ENCODE measurements at regions not wholly inside any gene's neighbourhood (a gene's known extent, or its start where the extent isn't known, plus 50 kb on each side); places are given as distances from the start of the nearest gene placed in this dataset.
"Not testable (repeated sequence)": the region's sequence is repeated elsewhere in the genome, so short reads cannot be mapped to it uniquely, and the experiment has no call there.

GRCh38 chr4:38415682-38416081 is 248.3 kb upstream of the KLF3 start:
- H3K4me3 ChIP-seq (ENCODE audit: low read depth, low read length): no peak overlapping the region
- TF ChIP-seq CTCF (conservative IDR thresholded peaks at IDR 0.05; ENCODE audit: low read depth, low read length): no peak
- DNase-seq (ENCODE audit: low read depth): no peak

GRCh38 chr4:38416450-38417014 is 247.5 kb upstream of the KLF3 start:
- DNase-seq (ENCODE audit: low read depth): no peak
- no peak for TF ChIP-seq CTCF (conservative IDR thresholded peaks at IDR 0.05; ENCODE audit: low read depth, low read length)
- no peak overlapping the region for H3K4me3 ChIP-seq (ENCODE audit: low read depth, low read length)

- not testable (repeated sequence) for DNase-seq (ENCODE audit: low read depth); H3K4me3 ChIP-seq (ENCODE audit: low read depth, low read length)
Measured at GRCh38 chr4:38420254-38420653, 243.7 kb upstream of the KLF3 start.

- DNase-seq (ENCODE audit: low read depth): no peak
- TF ChIP-seq CTCF (conservative IDR thresholded peaks at IDR 0.05; ENCODE audit: low read depth, low read length): no peak
- H3K4me3 ChIP-seq (ENCODE audit: low read depth, low read length): no peak overlapping the region
Measured at GRCh38 chr4:38422850-38423249, 241.1 kb upstream of the KLF3 start.

GRCh38 chr4:38424151-38424871 is 239.7 kb upstream of the KLF3 start:
- no peak for DNase-seq (ENCODE audit: low read depth)
- no peak for TF ChIP-seq CTCF (conservative IDR thresholded peaks at IDR 0.05; ENCODE audit: low read depth, low read length)
- H3K4me3 ChIP-seq (ENCODE audit: low read depth, low read length): no peak overlapping the region

GRCh38 chr4:38426532-38426931 is 237.5 kb upstream of the KLF3 start:
- no peak for TF ChIP-seq CTCF (conservative IDR thresholded peaks at IDR 0.05; ENCODE audit: low read depth, low read length)
- no peak overlapping the region for H3K4me3 ChIP-seq (ENCODE audit: low read depth, low read length)
- DNase-seq (ENCODE audit: low read depth): no peak

- no peak for TF ChIP-seq CTCF (conservative IDR thresholded peaks at IDR 0.05; ENCODE audit: low read depth, low read length)
- no peak overlapping the region for H3K4me3 ChIP-seq (ENCODE audit: low read depth, low read length)
Measured at GRCh38 chr4:38430841-38431240, 233.2 kb upstream of the KLF3 start.

More at GRCh38 chr4:38430841-38431240, 233.2 kb upstream of the KLF3 start:
- DNase-seq (ENCODE audit: low read depth): no peak
